CD4-positive, alpha-beta T cell (primary cell): ENCODE measurements at regions not wholly inside any gene's neighbourhood (a gene's known extent, or its start where the extent isn't known, plus 50 kb on each side); places are given as distances from the start of the nearest gene placed in this dataset.

ENCODE experiments used
- ATAC-seq: fragments of 200-7000 bp; cut with Tn5 transposase; one replicate; pipeline ENCODE4 v1.10.0; 2022; ENCODE audit warnings: mild to moderate bottlenecking; ENCODE audit not compliant: poor library complexity
- CTCF ChIA-PET: fragments of 350-600 bp; sonication (Branson Sonifier 250); formaldehyde crosslinking; loops from one replicate; lab custom pipeline; 2021; ENCODE audit warnings: antibody characterized with exemption, inconsistent platforms; lab: Charles Lee
- POLR2A ChIA-PET: fragments of 350-600 bp; sonication (Branson Sonifier 250); formaldehyde crosslinking; loops from one replicate; lab custom pipeline; 2021; ENCODE audit warnings: antibody characterized with exemption, inconsistent platforms; lab: Charles Lee
- DNase-seq, 14 experiments: peaks; one replicate each; pipeline ENCODE4 v3.0.0-alpha.2; 2013 to 2020; ENCODE audit warnings: mixed read lengths in 2 of 14
- H3K27ac ChIP-seq, 2 donors: one replicate each; pipeline versions ENCODE4 v1.5.1 to v1.7.0; 2013; ENCODE audit warnings: low read length in 2 of 2, low read depth in 1 of 2, mild to moderate bottlenecking in 1 of 2
- H3K27me3 ChIP-seq, 2 experiments: 1 replicate in 1 of 2; 2 replicates in 1 of 2; pipeline versions ENCODE4 v1.6.1 to v1.7.0; 2013; ENCODE audit warnings: low read length in 2 of 2, control low read depth in 1 of 2, mild to moderate bottlenecking in 1 of 2, moderate library complexity in 1 of 2; ENCODE audit not compliant: insufficient read depth in 2 of 2, control insufficient read depth in 1 of 2
- H3K36me3 ChIP-seq: one replicate; pipeline ENCODE4 v1.6.1; 2013; ENCODE audit warnings: low read length, control low read depth; ENCODE audit not compliant: insufficient read depth
- H3K4me1 ChIP-seq: one replicate; pipeline ENCODE4 v1.6.1; 2013; ENCODE audit warnings: low read length, control low read depth; ENCODE audit not compliant: insufficient read depth
- H3K4me3 ChIP-seq: one replicate; pipeline ENCODE4 v1.5.1; 2013; ENCODE audit warnings: mild to moderate bottlenecking, low read length, moderate library complexity
- H3K9me3 ChIP-seq, 2 experiments: 1 replicate in 1 of 2; 2 replicates in 1 of 2; pipeline versions ENCODE4 v1.6.1 to v1.7.0; 2013; ENCODE audit warnings: low read length in 2 of 2, mild to moderate bottlenecking in 2 of 2, control low read depth in 1 of 2, moderate library complexity in 1 of 2; ENCODE audit not compliant: control insufficient read depth in 1 of 2, insufficient read depth in 1 of 2
- H3K27ac Mint-ChIP-seq: one replicate; pipeline ENCODE4 v1.8.0; 2020; ENCODE audit warnings: mixed read lengths
- H3K27me3 Mint-ChIP-seq: one replicate; pipeline ENCODE4 v1.8.0; 2021; ENCODE audit warnings: mixed read lengths
- H3K36me3 Mint-ChIP-seq: one replicate; pipeline ENCODE4 v1.8.0; 2021; ENCODE audit warnings: low read depth, mixed read lengths
- H3K4me1 Mint-ChIP-seq: one replicate; pipeline ENCODE4 v1.8.0; 2021; ENCODE audit warnings: low read depth, mixed read lengths
- H3K4me3 Mint-ChIP-seq: one replicate; pipeline ENCODE4 v1.8.0; 2020; ENCODE audit warnings: mild to moderate bottlenecking, mixed read lengths
- H3K9me3 Mint-ChIP-seq: one replicate; pipeline ENCODE4 v1.8.0; 2020; ENCODE audit warnings: mixed read lengths
- CTCF ChIP-seq: fragments of 200-600 bp; IDR thresholded peaks from one replicate; pipeline ENCODE4 v1.8.0; 2022; ENCODE audit warnings: antibody characterized with exemption, mild to moderate bottlenecking
- intact Hi-C, 2 experiments: fragments of 100-400 bp; cut with DNase I in 1 of 2; cut with micrococcal nuclease in 1 of 2; formaldehyde crosslinking; loops; one replicate each; pipeline versions ENCODE4 v1.15.1 to v1.9.0; 2023 to 2025; cut with DNase I, micrococcal nuclease

- no peaks in the 10 kb centered on the region for H3K9me3 Mint-ChIP-seq
- ChIA-PET POLR2A (no interaction called here), CTCF (no interaction called here)
- intact Hi-C loops, result no loop called here
- H3K36me3 Mint-ChIP-seq, result no peaks in the 10 kb centered on the region
- Histone ChIP-seq H3K27ac (no peak overlapping the region), H3K4me3 (no peak overlapping the region), H3K27me3 (peaks cover 0 to 12% of the 10 kb centered on the region in 2 experiments), H3K9me3 (no peaks in the 10 kb centered on the region), H3K36me3 (no peaks in the 10 kb centered on the region), H3K4me1 (peaks cover 3% of the 10 kb centered on the region)
- H3K27ac Mint-ChIP-seq, result no peak overlapping the region
- ATAC-seq, result no peak
- TF ChIP-seq CTCF, result no peak
- H3K27me3 Mint-ChIP-seq, result peaks cover 7% of the 10 kb centered on the region
- no peak for DNase-seq
- H3K4me1 Mint-ChIP-seq, result no peaks in the 10 kb centered on the region
- no peak overlapping the region for H3K4me3 Mint-ChIP-seq
Observed at GRCh38 chr5:42875211-42875610, 63.5 kb upstream of the SELENOP start.

- CTCF ChIA-PET, result no interaction called here
- Mint-ChIP-seq H3K4me1 (no peaks in the 10 kb centered on the region), H3K36me3 (no peaks in the 10 kb centered on the region), H3K4me3 (no peak overlapping the region), H3K27me3 (peaks cover 12% of the 10 kb centered on the region), H3K27ac (no peak overlapping the region), H3K9me3 (peaks cover 1% of the 10 kb centered on the region)
- ATAC-seq (no peak), DNase-seq (no peak)
- Histone ChIP-seq H3K4me1 (peaks cover 3% of the 10 kb centered on the region), H3K4me3 (no peak overlapping the region), H3K36me3 (no peaks in the 10 kb centered on the region), H3K9me3 (no peaks in the 10 kb centered on the region), H3K27ac (no peak overlapping the region), H3K27me3 (peaks cover 0 to 12% of the 10 kb centered on the region in 2 experiments)
- POLR2A ChIA-PET, result no interaction called here
- intact Hi-C loops, result no loop called here
- no peak for TF ChIP-seq CTCF
Observed at GRCh38 chr5:42874621-42875198, 63.0 kb upstream of the SELENOP start.

GRCh38 chr5:42872865-42873264 is 61.2 kb upstream of the SELENOP start:
- ATAC-seq, result no peak
- no peaks in the 10 kb centered on the region for H3K36me3 Mint-ChIP-seq
- CTCF ChIA-PET, result no interaction called here
- intact Hi-C loops, result no loop called here
- no peaks in the 10 kb centered on the region for H3K4me1 Mint-ChIP-seq
- Histone ChIP-seq H3K4me1 (peaks cover 3% of the 10 kb centered on the region), H3K27ac (no peak overlapping the region), H3K9me3 (no peaks in the 10 kb centered on the region), H3K4me3 (no peak overlapping the region), H3K36me3 (no peaks in the 10 kb centered on the region), H3K27me3 (peaks cover 0 to 12% of the 10 kb centered on the region in 2 experiments)
- no peak for DNase-seq
- peaks cover 9% of the 10 kb centered on the region for H3K9me3 Mint-ChIP-seq
- no peak overlapping the region for H3K4me3 Mint-ChIP-seq
- POLR2A ChIA-PET, result no interaction called here
- peaks cover 21% of the 10 kb centered on the region for H3K27me3 Mint-ChIP-seq
- H3K27ac Mint-ChIP-seq, result no peak overlapping the region
- no peak for TF ChIP-seq CTCF
